ENCODE measurements at regions not wholly inside any gene's neighbourhood (a gene's known extent, or its start where the extent isn't known, plus 50 kb on each side); places are given as distances from the start of the nearest gene placed in this dataset.

- H3K27ac Mint-ChIP-seq, result no peak overlapping the region
- peaks cover 12% of the 10 kb centered on the region for H3K9me3 Mint-ChIP-seq
- H3K36me3 Mint-ChIP-seq (ENCODE audit: low read depth), result no peaks in the 10 kb centered on the region
- ATAC-seq (no peak), DNase-seq (no peak)
- peaks cover 1% of the 10 kb centered on the region for H3K27me3 Mint-ChIP-seq
- no peak overlapping the region for H3K4me3 Mint-ChIP-seq
- H3K4me1 Mint-ChIP-seq, result no peaks in the 10 kb centered on the region
Observed at GRCh38 chr7:69149804-69150782, 448.2 kb upstream of the AUTS2 start.

- ATAC-seq (no peak), DNase-seq (no peak)
- Mint-ChIP-seq H3K9me3 (peaks cover 11% of the 10 kb centered on the region), H3K4me3 (no peak overlapping the region), H3K36me3 (ENCODE audit: low read depth) (no peaks in the 10 kb centered on the region), H3K27me3 (peaks cover 2% of the 10 kb centered on the region), H3K27ac (no peak overlapping the region), H3K4me1 (no peaks in the 10 kb centered on the region)
Observed at GRCh38 chr7:69162326-69162725, 435.9 kb upstream of the AUTS2 start.

- Mint-ChIP-seq H3K36me3 (ENCODE audit: low read depth) (no peaks in the 10 kb centered on the region), H3K27me3 (peaks cover 2% of the 10 kb centered on the region), H3K27ac (no peak overlapping the region), H3K9me3 (peaks cover 11% of the 10 kb centered on the region), H3K4me3 (no peak overlapping the region), H3K4me1 (no peaks in the 10 kb centered on the region)
- DNase-seq, result no peak
- ATAC-seq, result no peak
Observed at GRCh38 chr7:69162931-69163670, 435.2 kb upstream of the AUTS2 start.

- ATAC-seq (no peak), DNase-seq (no peak)
- Mint-ChIP-seq H3K27ac (no peak overlapping the region), H3K36me3 (ENCODE audit: low read depth) (no peaks in the 10 kb centered on the region), H3K4me1 (no peaks in the 10 kb centered on the region), H3K27me3 (peaks cover 2% of the 10 kb centered on the region), H3K9me3 (peaks cover 5% of the 10 kb centered on the region), H3K4me3 (no peak overlapping the region)
Observed at GRCh38 chr7:69166979-69167516, 431.2 kb upstream of the AUTS2 start.

- H3K9me3 Mint-ChIP-seq, result peaks cover 5% of the 10 kb centered on the region
- ATAC-seq (no peak), DNase-seq (no peak)
Observed at GRCh38 chr7:69169386-69169785, 428.9 kb upstream of the AUTS2 start.

GRCh38 chr7:69172357-69173077, 425.8 kb upstream of the AUTS2 start:
- H3K4me3 Mint-ChIP-seq, result no peak overlapping the region
- ATAC-seq, result no peak
- no peaks in the 10 kb centered on the region for H3K36me3 Mint-ChIP-seq (ENCODE audit: low read depth)
- no peaks in the 10 kb centered on the region for H3K4me1 Mint-ChIP-seq
- peaks cover 4% of the 10 kb centered on the region for H3K27me3 Mint-ChIP-seq
- DNase-seq, result no peak
- H3K9me3 Mint-ChIP-seq, result no peaks in the 10 kb centered on the region
- no peak overlapping the region for H3K27ac Mint-ChIP-seq

More at GRCh38 chr7:69169386-69169785, 428.9 kb upstream of the AUTS2 start:
- Mint-ChIP-seq H3K27me3 (peaks cover 2% of the 10 kb centered on the region), H3K4me3 (no peak overlapping the region), H3K27ac (no peak overlapping the region), H3K36me3 (ENCODE audit: low read depth) (no peaks in the 10 kb centered on the region), H3K4me1 (no peaks in the 10 kb centered on the region)

GRCh38 chr7:69173341-69173740, 424.9 kb upstream of the AUTS2 start:
- H3K4me1 Mint-ChIP-seq, result no peaks in the 10 kb centered on the region
- H3K27me3 Mint-ChIP-seq, result peaks cover 4% of the 10 kb centered on the region
- H3K9me3 Mint-ChIP-seq, result no peaks in the 10 kb centered on the region
- no peaks in the 10 kb centered on the region for H3K36me3 Mint-ChIP-seq (ENCODE audit: low read depth)
- ATAC-seq, result no peak
- no peak overlapping the region for H3K4me3 Mint-ChIP-seq
- no peak for DNase-seq
- no peak overlapping the region for H3K27ac Mint-ChIP-seq

GRCh38 chr7:69173846-69174245, 424.4 kb upstream of the AUTS2 start:
- Mint-ChIP-seq H3K4me1 (no peaks in the 10 kb centered on the region), H3K27ac (no peak overlapping the region), H3K9me3 (no peaks in the 10 kb centered on the region), H3K36me3 (ENCODE audit: low read depth) (no peaks in the 10 kb centered on the region), H3K4me3 (no peak overlapping the region), H3K27me3 (peaks cover 4% of the 10 kb centered on the region)
- DNase-seq (no peak), ATAC-seq (no peak)

GRCh38 chr7:69176841-69177240, 421.4 kb upstream of the AUTS2 start:
- H3K9me3 Mint-ChIP-seq, result peaks cover 3% of the 10 kb centered on the region
- H3K36me3 Mint-ChIP-seq (ENCODE audit: low read depth), result no peaks in the 10 kb centered on the region
- ATAC-seq, result no peak
- H3K4me3 Mint-ChIP-seq, result no peak overlapping the region
- no peak overlapping the region for H3K27ac Mint-ChIP-seq
- DNase-seq, result no peak
- H3K4me1 Mint-ChIP-seq, result peaks cover 4% of the 10 kb centered on the region
- H3K27me3 Mint-ChIP-seq, result peaks cover 2% of the 10 kb centered on the region

GRCh38 chr7:69177461-69177861, 420.8 kb upstream of the AUTS2 start:
- Mint-ChIP-seq H3K27me3 (peaks cover 2% of the 10 kb centered on the region), H3K9me3 (peaks cover 3% of the 10 kb centered on the region), H3K27ac (no peak overlapping the region), H3K4me1 (peaks cover 6% of the 10 kb centered on the region), H3K4me3 (no peak overlapping the region), H3K36me3 (ENCODE audit: low read depth) (no peaks in the 10 kb centered on the region)
- DNase-seq (no peak), ATAC-seq (no peak)

- H3K4me1 Mint-ChIP-seq, result peaks cover 11% of the 10 kb centered on the region
- H3K27me3 Mint-ChIP-seq, result peaks cover 2% of the 10 kb centered on the region
- H3K36me3 Mint-ChIP-seq (ENCODE audit: low read depth), result no peaks in the 10 kb centered on the region
- peaks cover 3% of the 10 kb centered on the region for H3K9me3 Mint-ChIP-seq
- DNase-seq, result no peak
- no peak overlapping the region for H3K27ac Mint-ChIP-seq
- no peak for ATAC-seq
- no peak overlapping the region for H3K4me3 Mint-ChIP-seq
Observed at GRCh38 chr7:69177941-69178494, 420.3 kb upstream of the AUTS2 start.

GRCh38 chr7:69180662-69181061, 417.6 kb upstream of the AUTS2 start:
- H3K27ac Mint-ChIP-seq, result no peak overlapping the region
- H3K27me3 Mint-ChIP-seq, result peaks cover 2% of the 10 kb centered on the region
- ATAC-seq (no peak), DNase-seq (no peak)
- peaks cover 21% of the 10 kb centered on the region for H3K4me1 Mint-ChIP-seq
- H3K36me3 Mint-ChIP-seq (ENCODE audit: low read depth), result no peaks in the 10 kb centered on the region
- peaks cover 3% of the 10 kb centered on the region for H3K9me3 Mint-ChIP-seq
- no peak overlapping the region for H3K4me3 Mint-ChIP-seq

GRCh38 chr7:69182596-69183467, 415.4 kb upstream of the AUTS2 start:
- Mint-ChIP-seq H3K27ac (no peak overlapping the region), H3K27me3 (no peaks in the 10 kb centered on the region), H3K9me3 (peaks cover 13% of the 10 kb centered on the region), H3K4me3 (no peak overlapping the region), H3K36me3 (ENCODE audit: low read depth) (no peaks in the 10 kb centered on the region), H3K4me1 (peaks cover 21% of the 10 kb centered on the region)
- DNase-seq (no peak), ATAC-seq (no peak)
